ENCODE measurements at regions not wholly inside any gene's neighbourhood (a gene's known extent, or its start where the extent isn't known, plus 50 kb on each side); places are given as distances from the start of the nearest gene placed in this dataset.

- DNase-seq (ENCODE audit: low read depth) = no peak
- H3K36me3 ChIP-seq (ENCODE audit: control insufficient read depth, insufficient read depth, low read length) = no peaks in the 10 kb centered on the region
- H3K27me3 ChIP-seq (ENCODE audit: control insufficient read depth, insufficient read depth, low read length) = no peaks in the 10 kb centered on the region
- H3K4me3 ChIP-seq (ENCODE audit: low read depth, low read length) = no peak overlapping the region
- no peak for TF ChIP-seq CTCF (IDR thresholded peaks at IDR 0.05; ENCODE audit: insufficient read depth, low read length, poor library complexity, severe bottlenecking)
Observed at GRCh38 chr20:10984913-10985312, 311.1 kb upstream of the JAG1 start.

GRCh38 chr20:10985536-10985935 lies 311.7 kb upstream of the JAG1 start:
- no peak overlapping the region for H3K4me3 ChIP-seq (ENCODE audit: low read depth, low read length)
- H3K27me3 ChIP-seq (ENCODE audit: control insufficient read depth, insufficient read depth, low read length) = no peaks in the 10 kb centered on the region
- no peak for DNase-seq (ENCODE audit: low read depth)
- no peaks in the 10 kb centered on the region for H3K36me3 ChIP-seq (ENCODE audit: control insufficient read depth, insufficient read depth, low read length)
- TF ChIP-seq CTCF (IDR thresholded peaks at IDR 0.05; ENCODE audit: insufficient read depth, low read length, poor library complexity, severe bottlenecking) = no peak

- no peak for DNase-seq (ENCODE audit: low read depth)
- Histone ChIP-seq H3K36me3 (ENCODE audit: control insufficient read depth, insufficient read depth, low read length) (no peaks in the 10 kb centered on the region), H3K4me3 (ENCODE audit: low read depth, low read length) (no peak overlapping the region), H3K27me3 (ENCODE audit: control insufficient read depth, insufficient read depth, low read length) (no peaks in the 10 kb centered on the region)
- no peak for TF ChIP-seq CTCF (IDR thresholded peaks at IDR 0.05; ENCODE audit: insufficient read depth, low read length, poor library complexity, severe bottlenecking)
Observed at GRCh38 chr20:10986586-10986985, 312.8 kb upstream of the JAG1 start.

- H3K36me3 ChIP-seq (ENCODE audit: control insufficient read depth, insufficient read depth, low read length) = no peaks in the 10 kb centered on the region
- no peaks in the 10 kb centered on the region for H3K27me3 ChIP-seq (ENCODE audit: control insufficient read depth, insufficient read depth, low read length)
- no peak for TF ChIP-seq CTCF (IDR thresholded peaks at IDR 0.05; ENCODE audit: insufficient read depth, low read length, poor library complexity, severe bottlenecking)
- DNase-seq (ENCODE audit: low read depth) = no peak
- no peak overlapping the region for H3K4me3 ChIP-seq (ENCODE audit: low read depth, low read length)
Observed at GRCh38 chr20:10987651-10988383, 314.0 kb upstream of the JAG1 start.

GRCh38 chr20:10990625-10991382 lies 317.0 kb upstream of the JAG1 start:
- Histone ChIP-seq H3K36me3 (ENCODE audit: control insufficient read depth, insufficient read depth, low read length) (no peaks in the 10 kb centered on the region), H3K27me3 (ENCODE audit: control insufficient read depth, insufficient read depth, low read length) (no peaks in the 10 kb centered on the region), H3K4me3 (ENCODE audit: low read depth, low read length) (no peak overlapping the region)
- TF ChIP-seq CTCF (IDR thresholded peaks at IDR 0.05; ENCODE audit: insufficient read depth, low read length, poor library complexity, severe bottlenecking) = no peak
- DNase-seq (ENCODE audit: low read depth) = no peak
